Adipose tissue (tissue), 3 donors: ENCODE measurements at regions not wholly inside any gene's neighbourhood (a gene's known extent, or its start where the extent isn't known, plus 50 kb on each side); places are given as distances from the start of the nearest gene placed in this dataset.

Experiments
- H3K27ac ChIP-seq: one replicate; pipeline ENCODE4 v1.5.1; 2013; ENCODE audit warnings: low read depth, low read length
- WGBS, 3 donors: extraction: QIAGEN DNeasy Blood & Tissue Kit; methylation state at CpG; one replicate each; pipeline ENCODE4 v1.1.7; 2013; 5-methylcytosine and 5-hydroxymethylcytosine counted together
- donor health status: healthy with polysubstance abuse.
- donor health status: Bipolar disorder and iron deficiency.
- donor health status: healthy.

DNA sequence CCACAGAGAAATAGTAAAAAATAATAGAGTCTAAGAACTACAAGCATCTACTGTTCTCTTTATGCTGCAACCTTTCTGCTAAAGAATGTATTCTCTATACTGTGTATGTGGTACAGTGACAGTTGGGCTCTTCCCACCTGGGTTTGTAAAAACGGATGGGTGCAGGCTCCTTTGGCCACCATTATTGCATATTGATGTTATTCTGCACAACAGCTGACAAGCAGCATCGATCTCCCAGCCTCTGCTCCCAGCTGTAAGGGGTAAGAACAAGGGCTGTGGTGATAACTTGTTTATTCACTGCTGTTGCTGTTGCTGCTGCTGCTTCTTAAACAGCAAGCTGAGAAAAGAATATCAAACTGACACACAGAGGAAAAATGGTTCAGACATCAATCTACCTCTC is 56.1 kb downstream of the KCNRG start:
- WGBS, 3 donors: 13 to 47% (median 40%) methylated on average over 2 of the region's 2 CpGs
- no peak overlapping the region for H3K27ac ChIP-seq

DNA sequence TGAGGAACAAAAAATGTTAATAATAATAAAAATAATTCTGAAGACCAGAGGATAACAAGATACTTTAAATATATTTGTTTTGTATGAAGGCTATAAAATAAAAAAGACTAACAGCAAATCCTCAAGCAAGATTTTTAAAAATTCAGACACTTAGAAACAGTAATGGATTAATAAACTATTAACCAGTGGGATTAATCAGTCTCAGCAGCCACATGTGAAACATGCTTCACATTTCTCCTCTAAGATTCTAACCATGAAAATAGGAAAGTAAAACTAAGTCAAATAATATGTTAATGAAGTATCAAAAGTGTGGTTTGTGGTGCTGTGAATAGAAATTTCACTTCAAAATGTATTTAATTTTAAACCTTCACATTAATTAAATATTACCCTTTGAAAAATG is 57.4 kb downstream of the KCNRG start:
- no peak overlapping the region for H3K27ac ChIP-seq

DNA sequence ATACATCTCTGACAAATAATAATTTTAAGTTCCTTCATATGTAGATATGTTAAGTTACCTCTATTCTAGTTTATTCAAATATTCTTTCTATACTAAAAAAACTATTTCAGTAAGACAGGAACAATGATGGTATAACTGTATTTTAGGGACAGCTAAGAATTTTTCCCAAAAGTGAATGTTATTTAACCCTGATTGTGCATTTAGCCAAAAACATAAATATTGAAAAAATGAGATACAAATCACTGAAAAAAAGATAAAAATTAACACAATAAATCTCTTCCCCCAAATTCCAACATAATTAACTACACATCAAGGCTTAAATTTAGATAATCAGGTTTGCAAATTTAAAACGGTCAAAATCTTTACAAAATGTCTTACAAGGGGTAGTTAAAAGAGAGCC is 58.1 kb downstream of the KCNRG start:
- no peak overlapping the region for H3K27ac ChIP-seq
- 33 to 75% (median 63%) methylated on average over 1 of the region's 1 CpG for WGBS, 3 donors

DNA sequence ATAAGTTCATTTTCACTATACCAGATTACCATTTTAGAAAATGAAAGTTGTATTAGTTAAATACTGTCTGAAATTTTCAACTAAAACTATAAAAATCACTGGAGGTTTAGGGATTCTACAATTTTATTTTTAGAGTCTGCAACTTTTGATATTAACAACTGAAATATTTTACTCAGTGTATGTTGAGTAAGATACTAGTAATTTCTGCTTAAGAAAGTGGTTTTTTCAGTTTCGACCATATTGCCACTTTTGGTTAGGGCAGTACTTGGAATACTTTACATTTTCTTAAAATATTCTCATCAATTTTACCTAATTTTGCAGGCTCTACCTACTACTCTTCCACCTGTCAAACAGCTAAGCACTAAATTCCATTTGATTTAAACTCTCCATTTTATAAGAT is 59.6 kb downstream of the KCNRG start:
- H3K27ac ChIP-seq: no peak overlapping the region
- WGBS, 3 donors: 68 to 89% (median 85%) methylated on average over 1 of the region's 1 CpG

DNA sequence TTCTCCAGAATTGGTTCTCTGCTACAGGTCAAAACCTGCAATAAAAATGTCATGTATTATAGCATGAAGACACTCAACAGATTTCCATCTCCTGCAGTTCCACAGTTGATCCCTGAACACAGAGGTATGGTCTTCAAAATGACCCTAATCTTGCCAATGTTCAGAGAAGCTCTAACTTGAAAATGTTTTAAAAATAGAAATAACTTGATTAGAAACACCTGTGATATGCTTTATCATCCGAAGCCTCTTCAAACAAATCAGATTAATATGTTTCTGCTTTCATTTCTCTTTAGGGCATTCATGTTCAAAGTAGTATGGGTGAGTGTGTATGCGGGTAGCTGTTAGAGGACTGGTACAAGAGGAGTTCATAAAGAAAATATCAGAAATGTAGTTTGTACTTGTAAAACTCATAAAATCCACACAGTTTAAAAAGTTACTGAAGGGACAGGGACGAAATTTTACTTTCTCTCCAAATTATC is 60.4 kb downstream of the KCNRG start:
- H3K27ac ChIP-seq: no peak overlapping the region
- 33 to 83% (median 80%) methylated on average over 3 of the region's 3 CpGs for WGBS, 3 donors

DNA sequence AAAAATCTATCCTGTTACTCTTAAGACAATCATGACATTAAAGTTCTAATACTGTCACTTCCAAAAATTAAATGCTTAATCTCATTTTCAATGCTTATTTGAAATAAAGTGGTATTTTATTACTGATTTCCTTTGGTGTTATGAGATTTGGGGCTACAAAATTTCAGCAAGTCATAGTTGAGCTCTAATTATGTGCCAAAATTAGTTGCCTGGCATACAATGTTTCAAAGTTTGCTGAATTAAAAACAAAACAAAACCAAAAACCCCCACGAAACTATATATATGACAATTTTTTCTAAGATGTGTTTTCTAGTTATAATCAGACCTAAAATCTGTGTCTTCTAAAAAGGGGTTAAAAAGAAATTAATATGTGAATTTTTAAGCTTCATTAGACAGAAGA is 62.2 kb downstream of the KCNRG start:
- no peak overlapping the region for H3K27ac ChIP-seq
- WGBS, 3 donors: 30 to 65% (median 62%) methylated on average over 1 of the region's 1 CpG

DNA sequence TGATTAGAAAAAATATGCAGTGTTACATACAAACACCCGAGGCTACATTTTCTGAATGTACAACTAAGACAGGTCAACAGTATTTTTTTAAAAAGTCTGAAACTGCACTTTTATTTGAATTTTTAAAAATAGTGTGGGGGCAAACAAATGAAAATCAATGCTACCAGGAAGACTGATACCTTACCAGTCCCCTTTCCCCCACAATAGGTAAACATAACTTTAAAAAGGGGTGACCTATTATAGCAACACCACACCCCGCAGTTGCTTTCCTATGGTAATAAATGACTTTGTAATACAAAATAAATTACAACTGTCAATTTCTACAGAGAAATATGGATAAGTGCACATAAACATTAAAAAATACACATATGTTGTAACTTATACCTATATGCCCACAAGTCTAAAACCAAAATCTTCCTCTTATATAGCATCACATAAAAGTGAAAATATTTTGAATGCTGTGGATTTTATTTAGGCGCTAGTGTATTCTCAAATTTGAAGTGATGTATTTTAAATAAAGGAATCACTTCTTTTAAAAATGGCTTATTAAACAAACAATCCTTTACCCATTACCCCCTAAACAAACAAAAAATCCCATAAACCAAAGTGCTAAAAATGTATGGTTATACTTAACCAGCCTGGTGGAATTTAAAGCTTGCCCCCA is 63.1 kb downstream of the KCNRG start:
- WGBS, 3 donors: 42 to 68% (median 64%) methylated on average over 3 of the region's 3 CpGs
- H3K27ac ChIP-seq: no peak overlapping the region

DNA sequence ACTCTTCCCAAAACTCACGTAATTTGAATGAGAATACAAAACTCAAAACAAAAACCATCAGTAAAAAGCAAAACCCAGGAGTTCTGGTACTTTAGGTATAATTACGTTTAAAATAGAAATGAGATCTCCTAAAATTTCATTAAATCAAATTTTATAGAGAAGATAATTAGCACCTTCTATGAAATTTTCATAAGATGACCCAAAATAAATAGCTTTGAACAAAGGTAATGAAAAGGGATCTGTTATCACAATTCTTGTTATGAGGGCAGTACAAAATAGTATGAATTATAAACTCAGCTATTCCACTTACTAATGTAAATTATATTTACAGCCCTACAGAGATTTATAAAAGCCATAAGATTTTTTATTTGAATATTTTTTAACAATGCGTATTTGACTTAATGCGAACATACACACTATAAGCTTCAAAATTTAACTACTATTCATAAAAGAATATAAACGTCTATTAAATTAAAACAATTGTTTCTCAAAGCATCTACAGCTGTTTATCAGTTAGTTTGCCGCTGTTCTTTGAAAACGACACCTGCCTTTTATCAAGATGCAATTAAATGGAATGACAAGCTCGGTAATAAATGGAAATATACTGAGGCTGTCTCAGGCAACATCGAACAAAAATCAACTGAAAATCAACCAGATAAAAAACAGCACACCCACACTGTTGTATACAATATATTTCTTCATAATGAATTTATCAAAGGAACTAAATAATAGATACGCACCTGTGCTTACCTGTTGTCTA is 63.8 kb downstream of the KCNRG start:
- H3K27ac ChIP-seq: no peak overlapping the region
- 30 to 54% (median 54%) methylated on average over 10 of the region's 10 CpGs for WGBS, 3 donors

DNA sequence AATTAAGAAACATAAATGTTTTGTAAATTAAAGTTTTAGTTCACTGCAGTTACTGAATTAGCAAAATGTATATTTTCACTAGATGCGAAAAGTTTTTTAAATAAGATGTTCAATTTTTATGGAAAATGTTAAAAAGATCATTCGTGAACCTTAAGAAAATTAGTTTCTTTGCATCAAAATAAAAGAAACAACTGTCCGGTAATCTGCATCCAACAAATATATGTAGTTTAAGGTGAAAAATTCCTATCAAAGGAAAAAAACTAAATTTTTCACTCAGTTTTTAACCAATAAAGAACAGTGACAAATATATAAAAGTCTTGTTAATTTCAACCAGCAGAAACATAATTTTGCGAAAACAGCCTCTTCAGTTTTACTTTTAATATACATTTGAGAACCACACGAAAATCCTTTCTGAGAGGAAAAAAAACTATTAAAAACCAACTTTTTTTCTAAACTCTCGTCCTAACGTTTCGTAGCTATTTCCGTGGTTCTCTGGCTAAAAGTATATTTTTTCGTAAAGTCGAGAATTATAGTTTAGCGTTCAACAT is 64.5 kb downstream of the KCNRG start:
- 7 to 21% (median 17%) methylated on average over 12 of the region's 12 CpGs for WGBS, 3 donors
- no peak overlapping the region for H3K27ac ChIP-seq

DNA sequence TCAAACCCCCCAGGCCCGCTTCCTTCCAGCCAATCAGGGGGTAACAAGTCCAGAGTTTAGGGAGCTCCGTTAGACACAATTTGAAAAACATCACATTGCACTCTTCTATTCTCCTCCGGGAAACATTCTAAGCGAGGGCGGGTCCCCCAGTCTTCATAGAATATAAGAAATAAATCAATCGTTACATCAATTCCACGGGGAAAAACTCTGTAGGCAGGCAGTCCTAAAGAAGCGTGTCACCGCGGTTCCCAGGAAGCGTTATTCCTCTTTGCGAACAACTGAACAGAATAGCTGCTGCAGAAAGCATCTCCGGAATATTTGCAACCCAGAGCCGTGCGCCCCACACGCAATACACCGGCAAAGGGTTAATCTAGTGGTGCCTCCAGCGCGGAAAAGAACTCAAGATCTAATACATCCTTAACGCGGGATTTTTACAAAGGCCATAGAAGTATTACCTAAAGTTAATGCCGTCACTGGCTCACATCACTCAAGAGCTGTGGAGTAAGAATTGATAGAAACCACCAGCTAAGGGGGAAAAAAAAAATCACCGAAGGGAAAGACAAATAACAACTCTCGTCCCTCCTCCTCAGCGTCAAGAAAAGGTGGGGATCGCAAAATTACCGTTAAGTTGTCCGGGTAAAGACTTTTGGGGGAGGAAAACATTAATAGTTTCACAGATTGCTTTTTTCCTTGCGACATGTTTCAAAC is 65.1 kb downstream of the KCNRG start:
- WGBS, 3 donors: 1 to 3% (median 3%) methylated on average over 29 of the region's 29 CpGs
- H3K27ac ChIP-seq: no peak overlapping the region

DNA sequence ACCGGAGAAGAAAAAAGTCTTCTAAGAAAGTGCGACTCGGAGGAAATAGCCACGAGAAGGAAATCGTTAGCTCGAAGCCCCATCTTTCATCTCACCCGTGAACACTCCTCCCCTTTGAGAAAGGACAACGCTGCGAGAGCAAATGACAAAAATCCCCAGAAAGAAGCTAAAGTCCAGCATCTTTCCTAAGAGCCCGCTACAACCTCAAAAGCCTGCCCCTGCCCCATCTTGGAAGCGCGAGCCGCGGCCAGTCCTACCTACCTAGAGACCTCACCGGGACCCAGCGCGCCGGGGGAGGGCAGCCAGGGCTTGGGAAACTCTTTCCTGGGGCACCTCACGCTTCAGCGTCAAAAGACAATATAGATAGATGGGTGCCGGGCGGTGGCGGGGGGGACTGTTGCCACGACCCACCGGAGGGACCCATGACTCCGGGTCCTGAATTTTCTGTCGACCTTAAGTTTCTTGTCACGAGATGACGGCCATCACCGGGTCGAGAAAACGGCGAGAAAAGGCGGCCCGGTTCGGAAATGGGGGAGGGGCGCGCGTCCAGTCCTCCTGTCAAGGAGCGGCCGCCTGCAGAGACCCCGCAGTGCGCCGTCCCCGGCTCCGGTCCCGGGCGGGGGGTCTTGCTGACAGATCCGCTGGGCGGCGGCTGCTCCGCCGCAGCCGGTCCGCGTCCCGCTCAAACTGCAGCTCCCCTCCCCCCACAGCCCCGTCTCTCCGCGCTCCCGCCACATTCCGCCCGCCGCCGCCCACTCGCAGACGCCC is 65.9 kb downstream of the KCNRG start:
- no peak overlapping the region for H3K27ac ChIP-seq
- WGBS, 3 donors: 0% methylated on average over 62 to 67 of the region's 67 CpGs

DNA sequence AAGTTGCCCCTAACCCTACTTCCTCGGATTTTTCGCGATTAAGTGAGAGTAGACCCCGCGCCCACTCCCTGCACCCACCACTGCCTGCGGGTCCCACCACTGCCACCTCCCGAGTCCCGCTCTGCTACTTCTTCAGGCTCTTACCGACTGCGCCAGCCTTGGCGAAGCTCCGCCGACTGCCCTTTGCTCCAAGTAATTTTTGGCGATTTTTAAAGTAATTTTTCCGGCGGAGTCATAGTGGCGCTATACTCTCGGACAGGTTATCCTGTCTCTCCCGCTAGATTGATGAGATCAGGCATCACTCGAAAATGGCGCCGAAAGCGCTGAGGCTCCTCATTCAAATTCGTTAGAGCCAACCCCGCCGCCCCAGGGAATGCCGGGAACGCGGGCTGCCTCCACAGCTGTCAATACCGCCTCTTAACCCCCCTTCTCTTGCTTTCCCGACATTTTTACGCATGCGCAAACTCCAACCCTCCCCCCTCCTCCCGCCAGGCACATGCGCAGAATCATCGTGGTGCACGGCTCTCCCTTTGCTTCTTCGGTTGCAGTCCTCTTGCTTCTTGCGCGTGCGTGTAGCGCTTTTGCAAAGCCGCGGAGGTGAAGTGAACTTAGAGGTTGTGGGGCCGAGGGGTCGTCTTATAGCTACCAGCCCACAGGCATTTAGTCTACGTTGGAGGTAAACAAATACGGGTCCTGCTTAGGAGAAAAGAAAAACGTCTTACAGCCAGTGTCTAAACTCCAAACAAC is 66.6 kb downstream of the KCNRG start:
- no peak overlapping the region for H3K27ac ChIP-seq
- WGBS, 3 donors: 0 to 1% (median 0%) methylated on average over 49 of the region's 49 CpGs

DNA sequence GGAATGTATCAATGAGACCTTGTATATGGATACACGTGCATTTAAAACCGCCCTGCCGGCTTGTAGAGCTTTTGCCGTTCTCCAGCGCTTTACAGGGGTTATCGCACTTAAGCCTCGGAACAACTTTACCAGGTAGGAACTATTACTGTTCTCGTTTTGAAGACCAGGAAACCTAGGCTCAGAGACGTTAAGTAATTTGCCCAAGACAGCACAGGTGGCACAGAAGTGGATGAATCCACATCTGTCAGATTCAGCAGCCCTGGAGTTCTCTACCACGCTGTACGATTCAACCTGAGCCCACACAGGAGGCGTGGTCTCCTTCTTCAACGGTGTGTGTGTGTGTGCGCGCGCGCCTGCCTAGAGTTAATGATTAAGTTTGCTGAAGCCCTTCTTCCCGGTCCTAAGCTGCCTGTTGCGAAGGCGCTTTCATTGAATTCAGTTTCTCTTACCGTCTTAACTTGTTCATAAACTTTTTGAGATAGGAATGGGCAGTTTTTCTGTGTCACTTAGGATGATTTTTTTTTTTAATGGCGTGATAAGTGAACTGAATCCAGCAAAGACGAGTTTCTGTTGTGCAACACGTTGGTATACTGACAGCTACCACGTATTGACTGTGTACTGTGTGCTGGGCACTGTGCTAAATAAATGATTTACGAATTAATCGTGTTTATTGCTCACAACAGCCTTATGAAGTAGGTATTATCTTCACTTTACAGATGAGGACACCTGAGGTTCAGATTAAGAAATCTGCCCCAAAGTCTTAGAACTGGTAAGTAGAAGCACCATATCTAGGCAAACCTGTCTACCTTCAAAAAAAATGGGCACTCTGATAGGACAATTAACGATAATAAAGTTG is 67.4 kb downstream of the KCNRG start:
- 2 to 4% (median 3%) methylated on average over 28 of the region's 28 CpGs for WGBS, 3 donors
- H3K27ac ChIP-seq: no peak overlapping the region

DNA sequence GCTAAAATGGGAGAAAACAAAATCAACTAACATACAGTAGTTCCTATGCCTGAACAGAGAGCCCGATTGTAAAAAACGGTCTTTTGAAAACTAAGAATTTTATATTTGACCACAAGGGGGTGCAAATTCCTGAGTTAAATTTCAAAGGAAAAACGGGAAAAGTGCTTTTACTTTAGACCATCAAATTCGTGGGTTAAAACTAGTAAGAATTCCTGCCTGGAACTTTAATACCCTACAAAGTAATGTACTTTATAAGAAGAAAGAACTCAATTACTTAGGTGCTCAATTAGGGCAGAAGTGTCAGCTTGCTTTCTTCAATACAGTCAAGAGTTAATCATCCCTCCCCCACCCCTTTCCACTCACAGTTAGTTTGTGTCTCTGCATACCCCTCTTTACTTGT is 69.8 kb downstream of the KCNRG start:
- 0 to 2% (median 1%) methylated on average over 4 of the region's 4 CpGs for WGBS, 3 donors
- H3K27ac ChIP-seq: no peak overlapping the region

DNA sequence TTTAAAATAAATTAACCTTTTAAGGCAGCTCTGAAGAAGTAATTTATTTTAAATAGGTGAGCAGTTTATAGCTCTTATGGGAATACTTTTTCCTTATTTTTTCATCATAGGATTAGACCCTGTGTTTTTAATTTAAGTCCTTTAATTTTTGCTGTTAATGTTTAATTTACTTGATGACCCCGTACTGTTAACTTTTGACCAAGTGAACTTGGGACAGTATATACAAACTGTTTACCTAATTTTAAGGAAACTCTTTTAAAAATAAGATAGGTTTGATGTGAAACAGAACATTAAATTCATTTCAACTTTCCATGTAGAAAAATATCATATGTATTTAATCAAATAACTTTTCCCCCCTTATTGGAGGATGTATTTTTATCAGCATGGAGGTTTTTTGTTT is 74.4 kb downstream of the KCNRG start:
- 91 to 97% (median 95%) methylated on average over 1 of the region's 1 CpG for WGBS, 3 donors
- no peak overlapping the region for H3K27ac ChIP-seq

DNA sequence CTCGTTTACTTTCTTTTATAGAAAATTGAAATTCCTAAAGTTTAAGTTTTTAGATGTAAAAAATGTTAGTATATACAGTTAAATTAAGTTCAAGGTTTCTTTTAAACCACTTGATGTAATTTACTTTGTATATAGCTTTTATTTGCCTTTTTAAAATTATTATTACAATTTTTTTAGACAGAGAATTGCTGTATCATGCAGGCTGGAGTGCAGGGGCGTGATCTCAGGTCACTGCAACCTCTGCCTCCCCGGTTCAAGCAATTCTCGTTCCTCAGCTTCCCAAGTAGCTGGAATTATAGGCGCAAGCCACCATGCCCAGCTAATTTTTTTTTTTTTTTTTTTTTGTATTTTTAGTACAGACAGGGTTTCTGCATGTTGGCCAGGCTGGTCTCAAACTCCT is 75.0 kb downstream of the KCNRG start:
- WGBS, 3 donors: 93 to 99% (median 95%) methylated on average over 5 of the region's 5 CpGs
- H3K27ac ChIP-seq: no peak overlapping the region

DNA sequence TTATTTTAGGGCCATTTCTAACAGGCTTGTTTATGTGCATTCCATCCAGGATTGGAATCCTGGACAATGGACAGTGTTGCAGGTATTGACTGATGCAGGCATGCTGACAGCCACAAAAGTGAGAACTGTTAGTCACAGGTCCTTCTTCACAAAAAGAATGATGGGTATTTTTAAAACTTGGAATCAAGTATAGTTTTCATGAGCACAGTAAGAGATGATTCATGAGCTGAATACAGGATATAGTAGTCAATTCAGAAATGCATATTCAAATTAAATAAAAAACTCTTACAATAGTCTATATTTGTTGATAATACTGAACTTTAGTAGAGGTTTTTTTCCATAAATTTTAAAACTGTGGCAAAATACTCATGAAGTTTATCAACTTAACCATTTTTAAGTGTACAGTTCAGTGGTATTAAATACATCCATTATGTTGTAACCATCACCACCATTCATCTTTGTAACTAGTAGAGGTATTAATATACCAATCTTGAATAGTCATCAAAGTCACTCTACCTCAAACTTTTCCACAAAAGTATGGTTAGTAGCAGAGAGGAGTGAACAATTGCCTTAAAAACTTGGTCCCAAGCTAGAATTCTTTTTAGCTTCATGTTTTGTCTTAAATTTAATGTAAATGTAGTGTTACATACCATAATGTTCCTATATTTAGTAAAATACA is 79.5 kb downstream of the KCNRG start:
- H3K27ac ChIP-seq: no peak overlapping the region
